Brain microvascular endothelial cell (primary cell): ENCODE measurements at regions not wholly inside any gene's neighbourhood (a gene's known extent, or its start where the extent isn't known, plus 50 kb on each side); places are given as distances from the start of the nearest gene placed in this dataset.
"Not testable (repeated sequence)": the region's sequence is repeated elsewhere in the genome, so short reads cannot be mapped to it uniquely, and the experiment has no call there.

Source experiments
- DNase-seq: peaks from one replicate; pipeline ENCODE4 v3.0.0-alpha.2; 2020
- H3K27ac ChIP-seq: fragments of 250-450 bp; sonication (Bioruptor Pico); 2 replicates; pipeline ENCODE4 v1.5.1; 2020; ENCODE audit warnings: mild to moderate bottlenecking, moderate library complexity
- H3K27me3 ChIP-seq: fragments of 250-450 bp; sonication (Bioruptor Pico); replicated peaks from 2 replicates; pipeline ENCODE4 v1.5.1; 2020; ENCODE audit warnings: mild to moderate bottlenecking
- H3K36me3 ChIP-seq: fragments of 250-450 bp; sonication (Bioruptor Pico); replicated peaks from 2 replicates; pipeline ENCODE4 v1.5.1; 2020; ENCODE audit warnings: mild to moderate bottlenecking
- H3K4me3 ChIP-seq: 2 replicates; pipeline ENCODE4 v1.5.1; 2011; ENCODE audit warnings: low read depth, mild to moderate bottlenecking, control low read depth, low read length, moderate library complexity
- in situ Hi-C: cut with HindIII; loops from 2 replicates; pipeline ENCODE4 v1.10.0; 2017; ENCODE audit warnings: low sequenced_read_pairs, low pct_ligation_motif_present
- TF ChIP-seq, protein P1 (sequence below): IDR thresholded peaks from 2 replicates; pipeline ENCODE4 v1.5.1; 2011; ENCODE audit warnings: low read depth, mild to moderate bottlenecking, moderate library complexity, low read length, control low read depth, inconsistent platforms; ENCODE audit errors: missing control alignments

DNA sequence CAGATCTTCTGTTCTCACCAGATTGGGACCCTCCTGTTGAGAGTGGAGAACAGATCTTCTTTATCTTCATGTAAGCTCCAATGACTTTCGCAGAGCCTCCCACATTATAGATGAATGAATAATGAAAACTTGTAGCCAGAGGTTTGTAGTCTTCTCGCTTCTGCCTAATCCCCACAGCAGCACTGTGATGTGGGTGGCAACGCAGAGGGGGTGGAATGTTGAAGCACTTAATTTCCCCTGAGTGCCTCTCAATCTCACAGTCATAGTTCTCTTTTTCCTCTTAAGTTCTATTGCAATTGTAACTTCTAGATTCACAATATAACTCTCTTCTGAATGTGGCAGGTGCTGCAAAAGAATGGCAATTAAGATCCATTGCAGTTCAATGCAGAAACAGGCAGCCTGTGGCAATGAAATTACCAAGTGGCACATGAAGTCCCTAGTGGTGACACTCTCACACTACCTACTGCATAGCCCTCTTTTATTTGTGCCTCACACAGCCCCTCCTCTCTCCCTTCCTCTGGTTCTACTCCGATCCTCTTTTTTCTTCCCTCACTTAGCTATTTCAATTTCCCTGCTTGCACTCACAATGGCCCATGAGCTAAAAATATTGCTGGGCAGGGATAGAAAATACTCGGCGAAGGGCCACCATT, 281.9 kb downstream of the UBE3D start:
- in situ Hi-C loops = no loop called here
- H3K36me3 ChIP-seq = no peaks in the 10 kb centered on the region
- no peak overlapping the region for H3K27ac ChIP-seq
- DNase-seq = no peak
- H3K4me3 ChIP-seq = no peak overlapping the region
- no peaks in the 10 kb centered on the region for H3K27me3 ChIP-seq
- TF ChIP-seq, protein P1, sequence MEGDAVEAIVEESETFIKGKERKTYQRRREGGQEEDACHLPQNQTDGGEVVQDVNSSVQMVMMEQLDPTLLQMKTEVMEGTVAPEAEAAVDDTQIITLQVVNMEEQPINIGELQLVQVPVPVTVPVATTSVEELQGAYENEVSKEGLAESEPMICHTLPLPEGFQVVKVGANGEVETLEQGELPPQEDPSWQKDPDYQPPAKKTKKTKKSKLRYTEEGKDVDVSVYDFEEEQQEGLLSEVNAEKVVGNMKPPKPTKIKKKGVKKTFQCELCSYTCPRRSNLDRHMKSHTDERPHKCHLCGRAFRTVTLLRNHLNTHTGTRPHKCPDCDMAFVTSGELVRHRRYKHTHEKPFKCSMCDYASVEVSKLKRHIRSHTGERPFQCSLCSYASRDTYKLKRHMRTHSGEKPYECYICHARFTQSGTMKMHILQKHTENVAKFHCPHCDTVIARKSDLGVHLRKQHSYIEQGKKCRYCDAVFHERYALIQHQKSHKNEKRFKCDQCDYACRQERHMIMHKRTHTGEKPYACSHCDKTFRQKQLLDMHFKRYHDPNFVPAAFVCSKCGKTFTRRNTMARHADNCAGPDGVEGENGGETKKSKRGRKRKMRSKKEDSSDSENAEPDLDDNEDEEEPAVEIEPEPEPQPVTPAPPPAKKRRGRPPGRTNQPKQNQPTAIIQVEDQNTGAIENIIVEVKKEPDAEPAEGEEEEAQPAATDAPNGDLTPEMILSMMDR = peak; percentile 40

DNA sequence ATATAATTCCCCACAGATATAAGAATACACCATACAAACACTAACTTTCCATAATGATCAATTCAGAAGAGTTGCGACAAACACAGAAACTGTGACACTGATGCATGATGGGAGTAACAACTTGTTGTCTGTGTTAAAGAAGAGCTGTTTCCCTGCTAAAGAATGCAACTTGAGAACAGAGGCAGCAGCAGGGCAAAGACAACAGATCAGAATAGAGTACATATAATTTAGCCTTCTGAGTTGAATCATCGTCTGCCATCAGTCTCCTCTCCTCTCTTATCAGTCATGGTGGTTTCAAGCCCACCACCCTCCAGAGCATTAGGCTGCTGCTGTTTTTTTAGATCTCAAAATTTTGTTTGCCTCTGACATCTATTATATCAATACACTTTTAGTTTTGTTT, 280.4 kb downstream of the UBE3D start:
- in situ Hi-C loops = no loop called here
- H3K27me3 ChIP-seq = no peaks in the 10 kb centered on the region
- no peak overlapping the region for H3K27ac ChIP-seq
- TF ChIP-seq, protein P1 = no peak
- H3K4me3 ChIP-seq = no peak overlapping the region
- DNase-seq = peak; percentile 40
- no peaks in the 10 kb centered on the region for H3K36me3 ChIP-seq

DNA sequence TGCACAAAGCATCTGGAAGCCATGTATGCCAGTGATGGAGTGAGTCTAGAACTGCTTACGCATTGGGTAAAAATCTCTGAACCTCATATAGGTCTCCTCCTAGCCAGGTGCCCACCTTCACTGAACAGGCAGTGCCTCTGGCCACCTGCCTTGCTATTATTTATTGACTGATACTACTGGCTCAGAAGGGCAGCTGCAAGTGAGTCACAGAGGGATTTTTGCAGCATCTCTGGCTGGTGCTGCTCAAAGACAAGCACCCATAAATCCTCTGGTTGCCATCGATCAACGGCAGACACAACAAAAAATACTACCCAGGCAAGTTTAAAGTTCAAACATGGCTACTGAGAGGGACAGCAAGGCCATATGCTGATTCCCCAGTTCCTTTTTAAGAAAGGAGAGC, 279.4 kb downstream of the UBE3D start:
- DNase-seq = no peak
- no peak overlapping the region for H3K27ac ChIP-seq
- TF ChIP-seq, protein P1 = no peak
- in situ Hi-C loops = no loop called here
- no peaks in the 10 kb centered on the region for H3K27me3 ChIP-seq
- no peaks in the 10 kb centered on the region for H3K36me3 ChIP-seq
- H3K4me3 ChIP-seq = no peak overlapping the region

DNA sequence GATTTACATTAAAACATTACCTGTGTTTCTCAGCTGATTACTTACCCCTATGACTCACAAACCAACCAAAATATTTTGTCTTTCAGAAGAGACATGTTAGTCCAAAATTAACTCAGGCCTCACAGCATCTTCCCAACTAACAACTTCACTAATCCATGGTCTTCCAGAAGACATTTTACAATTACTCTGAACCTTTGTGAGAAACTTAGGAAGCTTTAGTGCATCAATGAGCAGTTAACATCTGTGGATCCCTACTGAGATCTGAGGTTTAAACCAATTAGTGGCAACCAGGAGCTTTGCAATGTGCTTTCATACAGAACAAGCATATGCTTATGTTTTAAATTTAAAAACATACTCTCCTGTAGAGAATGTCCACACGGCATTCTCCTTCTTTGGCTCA, 269.7 kb downstream of the UBE3D start:
- no peaks in the 10 kb centered on the region for H3K36me3 ChIP-seq
- H3K27ac ChIP-seq = no peak overlapping the region
- no peaks in the 10 kb centered on the region for H3K27me3 ChIP-seq
- TF ChIP-seq, protein P1 = no peak
- in situ Hi-C loops = no loop called here
- H3K4me3 ChIP-seq = no peak overlapping the region
- DNase-seq = no peak

DNA sequence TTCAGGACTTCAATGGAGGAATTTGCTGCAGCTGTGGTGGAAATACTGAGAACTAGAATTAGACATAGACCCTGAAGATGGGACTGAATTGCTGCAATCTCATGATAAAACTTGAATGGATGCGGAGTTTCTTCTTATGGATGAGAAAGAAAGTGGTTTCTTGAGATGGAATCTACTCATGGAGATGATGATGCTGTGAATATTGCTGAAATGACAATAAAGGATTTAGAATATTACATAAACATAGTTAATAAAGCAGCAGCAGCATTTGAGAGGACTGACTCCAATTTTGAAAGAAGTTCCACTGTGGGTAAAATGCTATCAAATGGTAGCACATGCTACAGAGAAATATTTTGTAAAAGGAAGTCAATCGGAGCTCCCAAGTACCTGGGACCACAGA, 264.6 kb downstream of the UBE3D start:
- no peak for DNase-seq
- in situ Hi-C loops = no loop called here

DNA sequence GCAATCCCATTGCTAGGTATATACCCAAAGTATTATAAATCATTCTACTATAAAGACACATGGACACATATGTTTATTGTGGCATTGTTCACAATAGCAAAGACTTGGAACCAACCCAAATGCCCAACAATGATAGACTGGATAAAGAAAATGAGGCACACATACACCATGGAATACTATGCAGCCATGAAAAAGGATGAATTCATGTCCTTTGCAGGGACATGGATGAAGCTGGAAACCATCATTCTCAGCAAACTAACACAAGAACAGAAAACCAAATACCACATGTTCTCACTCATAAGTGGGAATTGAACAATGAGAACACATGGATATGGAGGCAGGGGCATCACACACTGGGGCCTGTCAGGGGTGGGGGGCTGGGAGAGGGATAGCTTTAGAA, 249.4 kb downstream of the UBE3D start:
- DNase-seq, H3K36me3 ChIP-seq, H3K27ac ChIP-seq, H3K27me3 ChIP-seq, H3K4me3 ChIP-seq, in situ Hi-C loops: not testable (repeated sequence)

More for the DNA sequence above, 264.6 kb downstream of the UBE3D start:
- Histone ChIP-seq H3K4me3 (no peak overlapping the region), H3K27ac (no peak overlapping the region), H3K27me3 (no peaks in the 10 kb centered on the region), H3K36me3 (no peaks in the 10 kb centered on the region)
- TF ChIP-seq, protein P1 = no peak
